ENCODE measurements at regions not wholly inside any gene's neighbourhood (a gene's known extent, or its start where the extent isn't known, plus 50 kb on each side); places are given as distances from the start of the nearest gene placed in this dataset.

GRCh38 chr9:101915482-101915881 is 177.0 kb upstream of the GRIN3A start:
- Histone ChIP-seq H3K9me3 (ENCODE audit: severe bottlenecking) (no peaks in the 10 kb centered on the region), H3K36me3 (ENCODE audit: low read depth) (no peaks in the 10 kb centered on the region), H3K4me3 (ENCODE audit: severe bottlenecking) (no peak overlapping the region), H3K27ac (ENCODE audit: poor library complexity, severe bottlenecking) (no peak overlapping the region), H3K4me1 (ENCODE audit: insufficient read depth, poor library complexity, severe bottlenecking) (no peaks in the 10 kb centered on the region), H3K27me3 (ENCODE audit: insufficient read depth, poor library complexity, severe bottlenecking) (peaks cover 7% of the 10 kb centered on the region)
- no peak for DNase-seq (ENCODE audit: low spot score)
- peak; percentile 72 for ATAC-seq (ENCODE audit: low read depth)
- no peak for TF ChIP-seq CTCF (IDR thresholded peaks at IDR 0.05; ENCODE audit: poor library complexity, severe bottlenecking)

DNA sequence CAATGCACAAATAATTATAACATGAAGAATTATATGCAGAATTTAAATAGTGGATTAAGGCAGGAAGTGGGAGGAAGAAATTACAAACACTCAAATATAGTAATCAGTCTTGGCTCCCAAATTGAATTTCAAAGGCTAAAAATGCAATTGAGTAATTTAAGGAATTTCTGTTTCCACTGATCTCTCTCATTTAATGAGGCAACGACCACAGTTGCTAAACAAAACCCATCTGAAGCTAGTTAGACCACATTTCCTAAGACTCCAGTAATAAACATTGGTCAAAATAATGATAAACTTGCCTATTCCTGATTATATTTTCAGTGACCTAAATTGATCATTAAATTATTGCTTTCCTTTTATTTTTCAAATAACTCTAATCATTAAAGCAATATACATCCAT is 174.3 kb upstream of the GRIN3A start:
- Histone ChIP-seq H3K9me3 (ENCODE audit: severe bottlenecking) (no peaks in the 10 kb centered on the region), H3K27ac (ENCODE audit: poor library complexity, severe bottlenecking) (no peak overlapping the region), H3K4me3 (ENCODE audit: severe bottlenecking) (no peak overlapping the region), H3K27me3 (ENCODE audit: insufficient read depth, poor library complexity, severe bottlenecking) (peaks cover 3% of the 10 kb centered on the region), H3K36me3 (ENCODE audit: low read depth) (no peaks in the 10 kb centered on the region), H3K4me1 (ENCODE audit: insufficient read depth, poor library complexity, severe bottlenecking) (no peaks in the 10 kb centered on the region)
- no peak for TF ChIP-seq CTCF (IDR thresholded peaks at IDR 0.05; ENCODE audit: poor library complexity, severe bottlenecking)
- DNase-seq (ENCODE audit: low spot score) (no peak), ATAC-seq (ENCODE audit: low read depth) (no peak)

DNA sequence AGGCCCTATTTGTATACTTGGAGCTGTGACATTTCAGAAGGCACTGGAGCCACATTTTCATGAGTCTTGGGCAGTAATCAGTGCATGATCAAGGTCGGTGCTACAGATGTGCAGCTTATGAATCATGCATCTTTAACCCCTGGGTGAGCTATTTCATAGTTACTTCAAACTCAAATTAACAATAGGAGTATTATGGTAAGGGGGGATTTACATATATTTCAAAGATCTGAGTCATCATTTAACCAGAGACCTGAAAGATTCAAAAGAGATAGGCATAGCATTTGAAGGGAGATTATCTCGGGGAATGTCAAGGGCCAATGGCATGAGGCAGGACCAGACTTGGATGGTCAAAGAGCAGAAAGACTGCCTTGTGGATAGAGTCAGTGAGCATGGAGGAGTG is 169.0 kb upstream of the GRIN3A start:
- ATAC-seq (ENCODE audit: low read depth) (no peak), DNase-seq (ENCODE audit: low spot score) (no peak)
- Histone ChIP-seq H3K4me3 (ENCODE audit: severe bottlenecking) (no peak overlapping the region), H3K27me3 (ENCODE audit: insufficient read depth, poor library complexity, severe bottlenecking) (peaks cover 4% of the 10 kb centered on the region), H3K9me3 (ENCODE audit: severe bottlenecking) (no peaks in the 10 kb centered on the region), H3K4me1 (ENCODE audit: insufficient read depth, poor library complexity, severe bottlenecking) (no peaks in the 10 kb centered on the region), H3K36me3 (ENCODE audit: low read depth) (no peaks in the 10 kb centered on the region), H3K27ac (ENCODE audit: poor library complexity, severe bottlenecking) (no peak overlapping the region)
- no peak for TF ChIP-seq CTCF (IDR thresholded peaks at IDR 0.05; ENCODE audit: poor library complexity, severe bottlenecking)

GRCh38 chr9:101904845-101905244 is 166.4 kb upstream of the GRIN3A start:
- Histone ChIP-seq H3K4me3 (ENCODE audit: severe bottlenecking) (no peak overlapping the region), H3K27me3 (ENCODE audit: insufficient read depth, poor library complexity, severe bottlenecking) (peaks cover 14% of the 10 kb centered on the region), H3K9me3 (ENCODE audit: severe bottlenecking) (no peaks in the 10 kb centered on the region), H3K4me1 (ENCODE audit: insufficient read depth, poor library complexity, severe bottlenecking) (no peaks in the 10 kb centered on the region), H3K36me3 (ENCODE audit: low read depth) (no peaks in the 10 kb centered on the region), H3K27ac (ENCODE audit: poor library complexity, severe bottlenecking) (no peak overlapping the region)
- ATAC-seq (ENCODE audit: low read depth) (no peak), DNase-seq (ENCODE audit: low spot score) (no peak)
- TF ChIP-seq CTCF (IDR thresholded peaks at IDR 0.05; ENCODE audit: poor library complexity, severe bottlenecking), result no peak

- DNase-seq (ENCODE audit: low spot score), result no peak
- H3K9me3 ChIP-seq (ENCODE audit: severe bottlenecking), result no peaks in the 10 kb centered on the region
- H3K27ac ChIP-seq (ENCODE audit: poor library complexity, severe bottlenecking), result no peak overlapping the region
These were observed 163.6 kb upstream of the GRIN3A start for GRCh38 chr9:101902051-101902450.

More at GRCh38 chr9:101902051-101902450, 163.6 kb upstream of the GRIN3A start:
- no peak overlapping the region for H3K4me3 ChIP-seq (ENCODE audit: severe bottlenecking)
- no peak for TF ChIP-seq CTCF (IDR thresholded peaks at IDR 0.05; ENCODE audit: poor library complexity, severe bottlenecking)
- H3K4me1 ChIP-seq (ENCODE audit: insufficient read depth, poor library complexity, severe bottlenecking), result no peaks in the 10 kb centered on the region
- no peak for ATAC-seq (ENCODE audit: low read depth)
- no peaks in the 10 kb centered on the region for H3K36me3 ChIP-seq (ENCODE audit: low read depth)
- peaks cover 19% of the 10 kb centered on the region for H3K27me3 ChIP-seq (ENCODE audit: insufficient read depth, poor library complexity, severe bottlenecking)

Measured in RWPE2 (cell line).